Cardiac fibroblast (primary cell): ENCODE measurements at regions not wholly inside any gene's neighbourhood (a gene's known extent, or its start where the extent isn't known, plus 50 kb on each side); places are given as distances from the start of the nearest gene placed in this dataset.
A peak's percentile ranks its signal among the peaks of the same experiment; 100 is the strongest.

ENCODE experiments used
- DNase-seq, 2 donors: peaks; one replicate each; pipeline versions ENCODE4 v3.0.0 to v3.0.0-alpha.2; 2010; ENCODE audit warnings: low read depth in 2 of 2
- H3K4me3 ChIP-seq, 2 donors: replicated peaks in 1 of 2; 1 replicate in 1 of 2; 2 replicates in 1 of 2; pipeline ENCODE4 v1.5.1; 2011; ENCODE audit warnings: low read depth in 2 of 2, low read length in 2 of 2, mild to moderate bottlenecking in 2 of 2, moderate library complexity in 1 of 2
- TF ChIP-seq, protein P1 (sequence below): IDR thresholded peaks from one replicate; pipeline ENCODE4 v1.5.1; 2011; ENCODE audit warnings: low read depth, mild to moderate bottlenecking, low read length, inconsistent platforms

DNA sequence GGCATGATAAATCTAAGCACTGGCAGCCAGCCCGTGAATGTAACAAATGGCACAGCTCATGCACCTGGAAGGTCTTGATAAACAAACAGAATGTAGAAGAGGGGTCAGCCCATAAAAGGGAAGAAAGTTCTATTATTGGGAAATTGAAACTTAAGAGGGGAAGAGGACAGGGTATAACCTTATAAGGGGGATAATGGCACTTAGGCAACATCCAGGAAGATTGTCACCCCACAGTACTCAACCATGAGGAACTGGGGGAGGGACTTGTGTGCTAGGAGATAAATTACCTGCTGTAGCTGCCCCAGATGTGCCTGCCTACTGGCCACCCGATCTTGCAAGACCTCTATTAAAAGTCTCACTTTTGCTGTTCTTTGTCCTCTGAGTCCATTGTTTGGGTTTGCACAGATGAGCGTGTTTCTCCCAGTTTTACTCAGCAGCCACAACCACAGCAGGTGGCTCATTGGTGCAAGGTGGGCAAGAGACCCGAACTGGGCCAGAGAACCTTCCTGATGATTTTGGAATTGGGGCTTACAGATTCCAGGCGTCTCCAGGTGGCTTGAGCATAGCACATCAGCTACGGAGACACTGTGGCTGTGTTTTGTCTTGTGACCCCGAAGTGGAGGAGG, 79.0 kb upstream of the TAF1B start:
- no peak for DNase-seq
- TF ChIP-seq, protein P1, sequence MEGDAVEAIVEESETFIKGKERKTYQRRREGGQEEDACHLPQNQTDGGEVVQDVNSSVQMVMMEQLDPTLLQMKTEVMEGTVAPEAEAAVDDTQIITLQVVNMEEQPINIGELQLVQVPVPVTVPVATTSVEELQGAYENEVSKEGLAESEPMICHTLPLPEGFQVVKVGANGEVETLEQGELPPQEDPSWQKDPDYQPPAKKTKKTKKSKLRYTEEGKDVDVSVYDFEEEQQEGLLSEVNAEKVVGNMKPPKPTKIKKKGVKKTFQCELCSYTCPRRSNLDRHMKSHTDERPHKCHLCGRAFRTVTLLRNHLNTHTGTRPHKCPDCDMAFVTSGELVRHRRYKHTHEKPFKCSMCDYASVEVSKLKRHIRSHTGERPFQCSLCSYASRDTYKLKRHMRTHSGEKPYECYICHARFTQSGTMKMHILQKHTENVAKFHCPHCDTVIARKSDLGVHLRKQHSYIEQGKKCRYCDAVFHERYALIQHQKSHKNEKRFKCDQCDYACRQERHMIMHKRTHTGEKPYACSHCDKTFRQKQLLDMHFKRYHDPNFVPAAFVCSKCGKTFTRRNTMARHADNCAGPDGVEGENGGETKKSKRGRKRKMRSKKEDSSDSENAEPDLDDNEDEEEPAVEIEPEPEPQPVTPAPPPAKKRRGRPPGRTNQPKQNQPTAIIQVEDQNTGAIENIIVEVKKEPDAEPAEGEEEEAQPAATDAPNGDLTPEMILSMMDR: no peak
- no peak overlapping the region for H3K4me3 ChIP-seq

DNA sequence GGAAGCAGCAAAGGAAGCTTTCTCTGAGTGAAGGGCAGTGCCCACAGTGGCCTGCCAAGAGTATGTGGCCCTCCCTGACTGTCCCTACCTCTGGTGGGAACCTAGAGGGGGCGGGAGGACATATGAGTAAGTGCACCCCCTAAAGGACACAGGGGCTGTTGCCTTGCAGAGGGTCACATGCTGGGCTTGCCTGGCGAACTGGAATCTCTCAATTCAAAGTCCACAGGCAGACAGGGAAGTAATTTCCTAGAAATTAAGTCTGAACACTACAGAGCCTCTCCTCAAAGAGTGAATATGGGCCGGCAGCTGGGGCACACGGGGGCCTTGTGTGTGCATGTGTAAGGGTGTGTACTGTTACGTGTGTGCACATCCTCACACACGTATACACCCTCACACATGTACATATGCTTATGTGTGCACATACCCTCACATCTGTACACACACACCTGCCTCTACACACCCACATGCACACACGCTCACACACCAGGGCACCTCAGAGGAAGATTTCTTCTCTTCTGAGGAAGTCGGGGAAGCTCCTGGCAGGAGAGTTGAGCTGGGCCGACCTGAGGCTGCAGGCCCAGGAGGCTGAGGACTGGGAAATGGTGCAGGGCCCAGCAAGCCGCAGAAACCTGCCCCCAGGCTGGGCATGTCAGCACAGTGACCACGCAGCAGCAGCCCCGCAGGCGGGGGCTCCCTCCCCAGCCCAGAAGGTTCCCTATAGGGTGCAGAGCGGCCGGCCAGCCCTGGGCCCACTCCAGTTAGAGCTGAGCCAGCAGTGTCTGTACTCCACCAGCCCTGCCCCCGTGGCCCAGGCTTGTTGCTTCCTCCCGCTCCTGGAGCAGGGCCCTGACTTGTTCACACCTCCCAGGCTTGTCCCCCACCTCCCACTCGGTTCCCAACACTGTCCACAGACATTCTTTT, 77.4 kb upstream of the TAF1B start:
- H3K4me3 ChIP-seq: no peak overlapping the region
- peak in 1 of 2 donors; percentile 44 for DNase-seq
- TF ChIP-seq, protein P1: no peak

DNA sequence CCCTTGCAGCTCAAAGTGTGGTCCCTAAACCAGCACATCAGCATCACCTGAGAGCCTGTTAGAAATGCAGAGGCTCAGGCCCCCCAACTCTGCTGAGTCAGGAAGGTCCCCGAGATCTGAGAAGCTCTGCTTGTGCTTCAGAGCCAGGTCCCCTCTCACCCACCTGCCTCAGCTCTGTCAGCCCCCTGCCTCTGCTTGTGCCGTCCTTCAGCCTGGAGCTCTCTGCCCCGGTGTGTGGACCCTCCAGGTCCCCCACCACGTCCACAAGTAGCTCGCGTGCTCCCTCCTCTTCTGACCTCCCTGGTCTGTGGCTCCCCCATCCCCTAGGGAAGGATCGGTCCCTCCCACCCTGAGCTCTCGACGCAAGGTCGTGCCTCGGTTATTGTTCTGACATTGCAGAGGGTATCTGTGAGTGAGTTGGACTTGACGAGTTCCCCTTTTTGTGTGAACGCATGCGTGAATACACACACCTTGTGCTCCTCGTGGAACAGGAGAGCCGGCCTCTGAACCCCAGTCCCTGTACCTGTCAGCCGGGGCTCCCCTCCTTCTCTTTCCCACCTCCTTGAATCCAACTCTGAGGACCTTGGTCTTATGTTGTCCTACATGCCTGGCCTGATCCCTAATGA, 75.5 kb upstream of the TAF1B start:
- TF ChIP-seq, protein P1: no peak
- DNase-seq: no peak
- H3K4me3 ChIP-seq: no peak overlapping the region

DNA sequence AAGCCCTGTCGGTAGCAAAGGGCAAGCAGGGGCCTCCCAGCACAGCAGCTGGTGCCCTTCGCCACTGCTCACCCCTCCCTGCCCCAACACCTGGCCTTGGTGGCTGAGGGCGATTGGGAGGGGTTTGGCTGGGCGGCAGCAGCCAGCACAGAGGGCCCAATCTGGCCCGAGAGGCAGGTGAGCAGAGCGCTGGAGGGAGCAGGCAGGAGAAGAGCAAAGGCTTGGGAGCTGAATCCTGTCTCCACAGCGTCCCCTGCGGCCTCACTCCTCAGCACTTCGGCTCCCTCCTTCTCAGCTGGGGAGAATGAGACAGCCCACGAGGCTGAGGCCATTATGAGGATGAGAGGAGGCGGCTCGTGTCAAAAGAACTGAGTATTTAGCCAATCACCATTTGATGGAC, 74.9 kb upstream of the TAF1B start:
- DNase-seq: no peak

DNA sequence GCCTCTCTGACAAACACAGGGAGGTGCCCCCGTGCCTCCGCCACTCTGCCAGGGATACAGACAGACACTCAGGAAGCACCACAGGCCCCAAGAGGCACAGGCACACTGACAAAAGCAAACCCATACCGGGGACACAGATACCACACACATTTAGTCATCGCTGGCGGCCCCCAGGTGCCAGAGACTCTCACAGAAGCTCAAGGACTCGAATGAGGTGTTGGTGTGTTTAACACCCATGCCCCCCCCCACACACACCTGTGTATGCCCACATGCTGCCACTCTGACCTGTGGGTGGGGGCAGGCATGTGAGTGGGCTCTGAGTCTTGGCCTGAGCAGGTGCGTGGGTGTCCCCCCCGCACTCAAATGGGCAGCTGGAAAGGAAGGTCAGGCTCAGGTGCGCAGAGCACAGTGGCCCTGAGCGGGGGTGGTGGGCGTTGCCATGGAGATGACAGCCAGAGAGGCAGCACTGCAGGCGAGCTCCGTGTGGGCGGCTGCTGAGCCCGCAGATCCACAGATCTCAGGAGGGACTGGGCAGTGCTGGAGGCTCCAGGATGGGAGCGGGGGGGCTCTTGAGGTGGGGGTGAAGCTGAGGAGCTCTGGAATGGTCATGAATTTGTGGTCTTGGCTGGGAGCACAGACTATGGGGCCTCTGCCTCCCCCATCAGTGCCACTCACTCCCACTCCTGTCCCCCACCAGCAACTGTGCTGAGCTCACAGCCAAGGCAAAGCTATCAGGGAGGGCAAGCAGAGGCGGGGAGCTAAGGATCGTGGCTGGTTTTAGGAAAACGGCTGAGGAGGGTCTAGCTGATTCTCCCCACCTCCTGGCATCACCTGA, 73.9 kb upstream of the TAF1B start:
- TF ChIP-seq, protein P1: no peak
- no peak for DNase-seq
- H3K4me3 ChIP-seq: no peak overlapping the region

More for the DNA sequence above, 74.9 kb upstream of the TAF1B start:
- TF ChIP-seq, protein P1: no peak
- no peak overlapping the region for H3K4me3 ChIP-seq

DNA sequence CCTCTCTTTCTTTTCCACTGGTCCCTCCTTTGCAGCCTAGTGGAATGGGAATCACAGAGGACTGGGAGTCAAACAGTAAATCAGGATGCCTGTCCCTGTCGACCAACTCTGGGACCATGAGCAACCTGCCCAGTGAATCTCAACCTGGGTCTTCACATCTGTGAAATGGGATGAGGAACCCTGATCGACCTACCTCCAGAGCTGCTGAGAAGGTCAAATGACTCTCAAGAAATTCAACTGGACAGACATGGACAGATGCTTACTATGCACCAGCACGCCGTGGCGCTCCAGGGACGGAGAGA, 73.3 kb upstream of the TAF1B start:
- no peak for DNase-seq
- no peak overlapping the region for H3K4me3 ChIP-seq
- TF ChIP-seq, protein P1: no peak
